ENCODE measurements at regions not wholly inside any gene's neighbourhood (a gene's known extent, or its start where the extent isn't known, plus 50 kb on each side); places are given as distances from the start of the nearest gene placed in this dataset.

GRCh38 chr13:108455320-108455719 is 174.1 kb upstream of the MYO16 start:
- no peaks in the 10 kb centered on the region for H3K36me3 Mint-ChIP-seq
- DNase-seq (no peak), ATAC-seq (no peak)
- H3K4me1 Mint-ChIP-seq: no peaks in the 10 kb centered on the region
- H3K27ac Mint-ChIP-seq: no peak overlapping the region
- CTCF ChIA-PET: no interaction called here
- no peaks in the 10 kb centered on the region for H3K9me3 Mint-ChIP-seq (ENCODE audit: low read depth)
- H3K4me3 Mint-ChIP-seq: no peak overlapping the region
- H3K27me3 Mint-ChIP-seq: no peaks in the 10 kb centered on the region

- H3K36me3 Mint-ChIP-seq: no peaks in the 10 kb centered on the region
- DNase-seq (no peak), ATAC-seq (no peak)
- peaks cover 3% of the 10 kb centered on the region for H3K9me3 Mint-ChIP-seq (ENCODE audit: low read depth)
- H3K4me1 Mint-ChIP-seq: no peaks in the 10 kb centered on the region
- no peaks in the 10 kb centered on the region for H3K27me3 Mint-ChIP-seq
- H3K27ac Mint-ChIP-seq: no peak overlapping the region
- H3K4me3 Mint-ChIP-seq: no peak overlapping the region
- CTCF ChIA-PET: no interaction called here
Observed at GRCh38 chr13:108460043-108460442, 169.4 kb upstream of the MYO16 start.

GRCh38 chr13:108460746-108461145 is 168.7 kb upstream of the MYO16 start:
- Mint-ChIP-seq H3K9me3 (ENCODE audit: low read depth) (peaks cover 3% of the 10 kb centered on the region), H3K4me3 (no peak overlapping the region), H3K27me3 (no peaks in the 10 kb centered on the region), H3K36me3 (no peaks in the 10 kb centered on the region), H3K4me1 (no peaks in the 10 kb centered on the region), H3K27ac (no peak overlapping the region)
- DNase-seq: no peak
- no peak for ATAC-seq
- CTCF ChIA-PET: no interaction called here

GRCh38 chr13:108463340-108463739 is 166.1 kb upstream of the MYO16 start:
- no peak for DNase-seq
- H3K4me1 Mint-ChIP-seq: no peaks in the 10 kb centered on the region
- no peak for ATAC-seq
- H3K9me3 Mint-ChIP-seq (ENCODE audit: low read depth): peaks cover 3% of the 10 kb centered on the region
- H3K27me3 Mint-ChIP-seq: no peaks in the 10 kb centered on the region
- H3K36me3 Mint-ChIP-seq: no peaks in the 10 kb centered on the region
- CTCF ChIA-PET: no interaction called here
- H3K27ac Mint-ChIP-seq: no peak overlapping the region
- no peak overlapping the region for H3K4me3 Mint-ChIP-seq

DNA sequence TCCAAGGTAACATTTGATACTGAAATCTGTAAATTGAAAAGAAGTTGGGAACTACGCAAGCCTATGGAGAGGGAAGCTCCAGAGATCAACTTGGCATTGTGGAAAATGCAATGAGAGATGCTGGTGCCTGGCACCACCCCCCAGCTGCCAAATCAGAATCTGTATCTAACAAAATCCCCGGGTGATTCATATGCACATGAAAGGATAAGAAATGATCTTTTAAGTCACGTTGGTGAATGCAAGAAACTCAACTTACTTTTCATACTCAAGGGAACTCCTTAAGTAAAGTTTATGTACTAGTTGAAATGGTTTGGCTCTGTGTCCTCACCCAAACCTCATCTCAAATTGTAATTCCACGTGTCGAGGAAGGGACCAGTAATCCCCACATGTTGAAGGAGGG is 158.5 kb upstream of the MYO16 start:
- Mint-ChIP-seq H3K27me3 (no peaks in the 10 kb centered on the region), H3K27ac (no peak overlapping the region), H3K4me3 (no peak overlapping the region), H3K4me1 (no peaks in the 10 kb centered on the region), H3K36me3 (no peaks in the 10 kb centered on the region), H3K9me3 (ENCODE audit: low read depth) (peaks cover 4% of the 10 kb centered on the region)
- ATAC-seq (no peak), DNase-seq (no peak)
- CTCF ChIA-PET: no interaction called here

GRCh38 chr13:108475181-108475580 is 154.2 kb upstream of the MYO16 start:
- Mint-ChIP-seq H3K27ac (no peak overlapping the region), H3K9me3 (ENCODE audit: low read depth) (peaks cover 4% of the 10 kb centered on the region), H3K36me3 (no peaks in the 10 kb centered on the region), H3K4me1 (no peaks in the 10 kb centered on the region), H3K27me3 (no peaks in the 10 kb centered on the region), H3K4me3 (no peak overlapping the region)
- ATAC-seq (no peak), DNase-seq (no peak)
- CTCF ChIA-PET: no interaction called here

- ATAC-seq: no peak
- CTCF ChIA-PET: no interaction called here
- H3K27me3 Mint-ChIP-seq: no peaks in the 10 kb centered on the region
- DNase-seq: no peak
- H3K4me1 Mint-ChIP-seq: no peaks in the 10 kb centered on the region
- H3K27ac Mint-ChIP-seq: no peak overlapping the region
- peaks cover 3% of the 10 kb centered on the region for H3K9me3 Mint-ChIP-seq (ENCODE audit: low read depth)
- no peak overlapping the region for H3K4me3 Mint-ChIP-seq
- no peaks in the 10 kb centered on the region for H3K36me3 Mint-ChIP-seq
Observed at GRCh38 chr13:108477376-108477775, 152.0 kb upstream of the MYO16 start.

GRCh38 chr13:108478179-108478578 is 151.2 kb upstream of the MYO16 start:
- Mint-ChIP-seq H3K4me1 (no peaks in the 10 kb centered on the region), H3K27ac (no peak overlapping the region), H3K9me3 (ENCODE audit: low read depth) (peaks cover 3% of the 10 kb centered on the region), H3K36me3 (no peaks in the 10 kb centered on the region), H3K27me3 (no peaks in the 10 kb centered on the region), H3K4me3 (no peak overlapping the region)
- CTCF ChIA-PET: no interaction called here
- DNase-seq: no peak
- no peak for ATAC-seq

GRCh38 chr13:108483981-108484380 is 145.4 kb upstream of the MYO16 start:
- no peaks in the 10 kb centered on the region for H3K9me3 Mint-ChIP-seq (ENCODE audit: low read depth)
- DNase-seq (no peak), ATAC-seq (no peak)
- H3K36me3 Mint-ChIP-seq: no peaks in the 10 kb centered on the region
- H3K27me3 Mint-ChIP-seq: no peaks in the 10 kb centered on the region
- no peak overlapping the region for H3K27ac Mint-ChIP-seq
- no peaks in the 10 kb centered on the region for H3K4me1 Mint-ChIP-seq
- no peak overlapping the region for H3K4me3 Mint-ChIP-seq
- CTCF ChIA-PET: no interaction called here

DNA sequence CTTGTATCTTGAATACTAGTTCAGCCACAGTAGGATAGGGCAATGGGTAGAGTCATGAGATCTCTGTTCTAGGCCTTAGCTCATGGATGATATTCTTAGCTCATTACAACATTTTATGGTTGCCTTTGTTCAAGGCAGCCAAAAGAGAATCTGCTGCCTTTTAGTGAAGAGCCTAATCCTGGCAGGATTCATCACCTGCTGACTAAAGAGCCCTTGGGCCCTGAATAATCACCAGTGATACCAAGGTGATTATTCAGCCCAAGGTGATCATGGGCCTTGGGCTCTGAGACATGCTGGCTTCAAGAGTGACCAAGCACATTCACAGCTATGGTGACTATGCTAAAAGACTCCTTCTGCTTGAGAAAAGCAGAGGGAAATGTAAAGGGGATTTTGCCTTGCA is 143.3 kb upstream of the MYO16 start:
- ATAC-seq: no peak
- no peaks in the 10 kb centered on the region for H3K4me1 Mint-ChIP-seq
- H3K27me3 Mint-ChIP-seq: peaks cover 5% of the 10 kb centered on the region
- H3K4me3 Mint-ChIP-seq: no peak overlapping the region
- no peak for DNase-seq
- no peaks in the 10 kb centered on the region for H3K9me3 Mint-ChIP-seq (ENCODE audit: low read depth)
- CTCF ChIA-PET: no interaction called here
- H3K36me3 Mint-ChIP-seq: no peaks in the 10 kb centered on the region
- no peak overlapping the region for H3K27ac Mint-ChIP-seq

- DNase-seq (no peak), ATAC-seq (no peak)
- no peaks in the 10 kb centered on the region for H3K36me3 Mint-ChIP-seq
- peaks cover 5% of the 10 kb centered on the region for H3K4me1 Mint-ChIP-seq
- no peak overlapping the region for H3K4me3 Mint-ChIP-seq
- CTCF ChIA-PET: no interaction called here
- no peak overlapping the region for H3K27ac Mint-ChIP-seq
- no peaks in the 10 kb centered on the region for H3K9me3 Mint-ChIP-seq (ENCODE audit: low read depth)
- H3K27me3 Mint-ChIP-seq: peaks cover 34% of the 10 kb centered on the region
Observed at GRCh38 chr13:108494991-108495645, 134.3 kb upstream of the MYO16 start.

DNA sequence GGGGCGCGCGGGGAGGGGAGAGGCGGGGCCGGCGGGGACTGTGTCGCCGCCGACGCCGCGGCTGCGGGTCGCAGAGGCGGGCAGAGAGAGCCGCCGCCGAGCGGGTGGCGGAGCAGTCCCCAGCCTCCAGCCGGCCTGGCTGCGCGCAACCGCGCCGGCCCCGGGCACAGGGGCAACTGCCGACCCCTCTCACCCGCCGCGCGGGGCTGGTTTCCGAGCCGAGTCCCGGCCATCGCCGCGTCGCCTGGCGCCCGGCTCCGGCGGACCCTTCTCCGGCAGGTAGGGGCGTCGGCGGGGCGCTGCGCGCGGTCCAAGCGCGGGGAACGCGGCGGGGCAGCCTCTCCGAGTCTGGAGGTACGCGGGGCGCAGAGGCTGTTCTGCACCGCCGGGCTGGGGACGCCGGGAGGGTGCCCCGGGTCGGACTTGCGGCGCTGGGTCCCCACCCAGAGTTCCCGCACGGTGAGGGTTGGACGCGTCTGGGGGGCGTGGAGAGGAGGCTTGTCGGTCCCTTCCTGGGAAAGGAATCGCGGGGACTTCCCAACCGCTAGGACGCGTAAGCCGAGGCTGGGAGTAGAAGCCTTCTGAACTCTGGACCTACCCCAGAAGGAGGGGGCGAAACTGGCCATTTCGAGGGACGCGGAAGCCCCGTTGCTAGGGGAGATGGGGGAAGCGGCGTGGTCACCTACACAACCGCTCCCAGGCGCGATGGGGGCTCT is 133.6 kb upstream of the MYO16 start:
- Mint-ChIP-seq H3K9me3 (ENCODE audit: low read depth) (no peaks in the 10 kb centered on the region), H3K36me3 (no peaks in the 10 kb centered on the region), H3K4me1 (peaks cover 5% of the 10 kb centered on the region), H3K4me3 (no peak overlapping the region), H3K27me3 (peaks cover 33% of the 10 kb centered on the region), H3K27ac (no peak overlapping the region)
- DNase-seq (no peak), ATAC-seq (no peak)
- CTCF ChIA-PET: no interaction called here

DNA sequence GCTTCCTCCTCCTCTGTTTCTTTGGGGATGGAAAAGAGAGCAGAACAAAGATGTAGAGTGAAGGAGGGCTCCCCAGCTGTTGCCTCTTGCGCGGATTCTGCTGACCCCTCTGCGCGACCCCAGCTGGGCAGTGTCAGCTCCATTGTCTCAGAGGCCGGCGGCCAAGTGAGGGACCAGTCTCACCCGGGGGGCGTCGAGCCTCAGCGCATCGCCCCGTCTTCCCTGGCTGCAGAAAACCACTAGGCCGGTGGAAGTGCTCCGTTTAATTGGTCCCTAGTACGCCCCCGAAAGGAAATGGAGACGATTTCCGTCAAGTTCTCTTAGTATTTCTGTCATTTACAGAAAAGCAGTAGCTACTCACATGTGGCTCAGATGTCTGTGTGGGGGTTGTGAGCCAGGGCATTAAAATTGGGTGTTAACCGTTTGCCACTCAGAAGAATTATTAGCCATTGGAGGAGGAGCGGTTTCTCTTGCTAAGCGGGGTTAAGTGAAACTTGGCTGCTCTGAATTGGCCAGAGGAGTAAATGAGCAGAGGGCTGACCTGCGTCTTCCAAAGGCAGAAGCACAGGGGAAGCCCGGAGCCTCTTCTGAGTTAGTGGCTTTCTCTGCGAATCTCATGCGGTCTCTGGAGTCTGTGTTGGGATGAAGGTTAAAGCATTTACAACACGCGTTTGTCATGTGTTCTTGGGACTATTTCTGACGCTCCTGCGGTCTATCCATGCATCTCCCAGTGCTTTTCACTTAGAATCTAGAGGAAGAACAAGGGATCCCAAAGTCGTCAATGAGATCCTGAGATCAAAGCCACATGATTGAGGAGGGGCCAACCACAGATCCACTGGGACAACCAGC is 132.8 kb upstream of the MYO16 start:
- Mint-ChIP-seq H3K4me1 (peaks cover 5% of the 10 kb centered on the region), H3K4me3 (no peak overlapping the region), H3K27me3 (peaks cover 33% of the 10 kb centered on the region), H3K36me3 (no peaks in the 10 kb centered on the region), H3K9me3 (ENCODE audit: low read depth) (no peaks in the 10 kb centered on the region), H3K27ac (no peak overlapping the region)
- CTCF ChIA-PET: no interaction called here
- no peak for DNase-seq
- no peak for ATAC-seq

DNA sequence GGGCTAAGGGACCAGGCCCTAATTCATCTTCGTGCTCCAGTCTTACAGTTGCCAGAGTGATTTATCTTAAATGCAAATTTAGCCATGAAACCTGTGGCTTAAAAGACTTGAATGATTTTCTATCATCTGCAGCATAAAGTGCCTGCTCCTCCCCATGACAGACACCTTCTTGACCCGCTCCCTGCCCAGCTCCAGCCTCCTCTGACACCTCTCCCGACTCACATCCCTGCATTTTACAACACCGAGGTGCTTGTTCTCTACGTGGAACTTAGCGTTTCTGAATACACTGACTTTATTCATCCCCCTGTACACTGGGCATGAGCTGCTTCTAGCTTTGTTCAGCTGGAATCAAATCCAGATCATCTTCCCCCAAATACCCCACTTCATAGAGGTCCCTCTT is 128.7 kb upstream of the MYO16 start:
- Mint-ChIP-seq H3K4me1 (peaks cover 3% of the 10 kb centered on the region), H3K27me3 (peaks cover 19% of the 10 kb centered on the region), H3K27ac (no peak overlapping the region), H3K4me3 (no peak overlapping the region), H3K9me3 (ENCODE audit: low read depth) (no peaks in the 10 kb centered on the region), H3K36me3 (no peaks in the 10 kb centered on the region)
- CTCF ChIA-PET: no interaction called here
- DNase-seq: no peak
- ATAC-seq: no peak

Measured in activated CD8-positive, alpha-beta memory T cell treated with anti-CD3 and anti-CD28 coated beads, Interleukin-2, amount 10 ng/mL, durations not matched to agents 7 days and 5 days (primary cell).